ENCODE measurements at regions not wholly inside any gene's neighbourhood (a gene's known extent, or its start where the extent isn't known, plus 50 kb on each side); places are given as distances from the start of the nearest gene placed in this dataset.

GRCh38 chr6:140185991-140186390, 811.5 kb upstream of the CITED2 start:
- H3K27me3 ChIP-seq (ENCODE audit: control insufficient read depth, insufficient read depth, low read length): no peaks in the 10 kb centered on the region
- no peaks in the 10 kb centered on the region for H3K4me1 ChIP-seq (ENCODE audit: control insufficient read depth, insufficient read depth, low read length)
- H3K9me3 ChIP-seq (ENCODE audit: control insufficient read depth, insufficient read depth, low read depth, low read length): peaks cover 54% of the 10 kb centered on the region
- no peaks in the 10 kb centered on the region for H3K36me3 ChIP-seq (ENCODE audit: control insufficient read depth, insufficient read depth, low read length)
- H3K9ac ChIP-seq (ENCODE audit: low read length): no peak overlapping the region
- H3K4me3 ChIP-seq (ENCODE audit: low read depth, low read length): no peak overlapping the region
- H3K27ac ChIP-seq (ENCODE audit: low read depth, low read length): no peak overlapping the region

DNA sequence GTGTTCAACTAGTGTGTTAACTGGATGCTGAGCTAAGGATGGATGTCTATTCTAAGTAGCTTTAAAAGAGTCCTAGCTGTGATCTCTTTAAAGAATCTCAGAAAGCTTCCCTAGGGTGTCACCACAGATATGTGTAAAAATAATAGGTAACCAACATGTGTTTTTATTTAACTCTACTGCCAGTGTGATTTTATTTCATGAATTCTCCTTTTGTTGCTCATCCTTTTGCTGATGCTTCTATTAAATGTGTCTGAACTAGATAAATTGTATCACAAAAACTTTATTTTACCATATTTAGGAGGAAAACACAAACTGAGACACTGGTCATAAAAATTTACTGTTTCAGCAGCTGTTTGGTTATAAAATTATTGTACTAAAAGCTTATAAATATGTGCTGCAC, 809.4 kb upstream of the CITED2 start:
- Histone ChIP-seq H3K27me3 (ENCODE audit: control insufficient read depth, insufficient read depth, low read length) (no peaks in the 10 kb centered on the region), H3K4me3 (ENCODE audit: low read depth, low read length) (no peak overlapping the region), H3K9me3 (ENCODE audit: control insufficient read depth, insufficient read depth, low read depth, low read length) (peaks cover 37% of the 10 kb centered on the region), H3K36me3 (ENCODE audit: control insufficient read depth, insufficient read depth, low read length) (no peaks in the 10 kb centered on the region), H3K4me1 (ENCODE audit: control insufficient read depth, insufficient read depth, low read length) (no peaks in the 10 kb centered on the region), H3K27ac (ENCODE audit: low read depth, low read length) (no peak overlapping the region), H3K9ac (ENCODE audit: low read length) (no peak overlapping the region)

DNA sequence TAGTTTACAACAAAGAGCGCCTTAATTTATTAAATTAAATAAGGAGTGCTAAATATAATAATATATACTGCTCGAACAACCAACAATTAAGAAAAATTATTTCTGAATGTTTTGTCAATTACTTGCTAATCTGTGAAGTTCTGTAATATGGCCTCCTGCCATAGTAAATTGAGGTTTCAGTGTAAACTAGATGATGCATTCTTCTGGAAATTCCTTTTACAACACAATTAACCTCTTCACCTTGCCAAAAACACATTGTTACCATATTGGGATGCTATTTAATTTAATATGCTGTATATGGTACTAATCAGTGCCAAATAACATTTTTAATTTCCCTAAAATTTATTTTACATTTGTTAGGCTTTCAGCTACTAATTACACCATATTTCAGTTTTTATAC, 808.4 kb upstream of the CITED2 start:
- H3K4me3 ChIP-seq (ENCODE audit: low read depth, low read length): no peak overlapping the region
- H3K27me3 ChIP-seq (ENCODE audit: control insufficient read depth, insufficient read depth, low read length): no peaks in the 10 kb centered on the region
- H3K4me1 ChIP-seq (ENCODE audit: control insufficient read depth, insufficient read depth, low read length): no peaks in the 10 kb centered on the region
- H3K36me3 ChIP-seq (ENCODE audit: control insufficient read depth, insufficient read depth, low read length): no peaks in the 10 kb centered on the region
- H3K9ac ChIP-seq (ENCODE audit: low read length): no peak overlapping the region
- no peak overlapping the region for H3K27ac ChIP-seq (ENCODE audit: low read depth, low read length)
- peaks cover 27% of the 10 kb centered on the region for H3K9me3 ChIP-seq (ENCODE audit: control insufficient read depth, insufficient read depth, low read depth, low read length)

DNA sequence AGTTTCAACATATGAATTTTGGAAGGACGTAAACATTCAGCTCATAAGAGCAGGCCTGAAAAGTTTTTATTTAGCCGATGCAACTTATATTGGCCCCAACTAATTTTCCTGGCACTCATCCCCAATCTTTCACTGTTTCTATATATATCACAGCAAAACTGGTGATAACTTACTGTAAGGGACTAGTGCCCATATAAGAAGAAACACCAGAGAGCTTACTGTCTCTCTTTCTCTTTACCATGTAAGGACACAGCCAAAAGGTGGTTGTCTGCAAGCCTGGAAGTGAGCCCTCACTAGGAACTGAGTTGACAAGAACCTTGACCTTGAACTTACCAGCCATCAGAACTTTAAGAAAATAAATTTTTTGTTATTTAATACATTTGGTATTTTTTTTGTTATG, 807.4 kb upstream of the CITED2 start:
- Histone ChIP-seq H3K27ac (ENCODE audit: low read depth, low read length) (no peak overlapping the region), H3K36me3 (ENCODE audit: control insufficient read depth, insufficient read depth, low read length) (no peaks in the 10 kb centered on the region), H3K9me3 (ENCODE audit: control insufficient read depth, insufficient read depth, low read depth, low read length) (peaks cover 19% of the 10 kb centered on the region; the same call in 1 of the 2 replicates), H3K9ac (ENCODE audit: low read length) (no peak overlapping the region), H3K4me1 (ENCODE audit: control insufficient read depth, insufficient read depth, low read length) (no peaks in the 10 kb centered on the region), H3K27me3 (ENCODE audit: control insufficient read depth, insufficient read depth, low read length) (no peaks in the 10 kb centered on the region), H3K4me3 (ENCODE audit: low read depth, low read length) (no peak overlapping the region)

DNA sequence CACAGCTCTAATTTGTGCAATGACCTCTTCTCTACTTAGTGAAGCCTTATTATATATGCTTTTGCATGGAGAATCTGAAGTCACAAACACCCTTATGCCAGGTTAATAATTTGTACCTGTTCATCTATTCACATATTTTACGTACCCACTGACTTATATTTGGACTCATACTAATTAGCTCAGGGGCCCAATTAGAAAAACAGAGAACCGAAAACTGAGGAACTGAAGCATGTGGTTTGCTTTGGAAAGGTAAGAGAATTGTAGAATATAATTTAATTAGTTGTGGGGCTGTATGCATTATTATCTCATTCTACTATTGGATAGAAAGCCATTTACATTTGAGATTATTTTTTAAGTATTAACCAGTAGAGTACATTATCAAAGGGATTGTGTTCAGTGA, 805.9 kb upstream of the CITED2 start:
- no peak overlapping the region for H3K9ac ChIP-seq (ENCODE audit: low read length)
- H3K4me3 ChIP-seq (ENCODE audit: low read depth, low read length): no peak overlapping the region
- H3K27me3 ChIP-seq (ENCODE audit: control insufficient read depth, insufficient read depth, low read length): no peaks in the 10 kb centered on the region
- H3K27ac ChIP-seq (ENCODE audit: low read depth, low read length): no peak overlapping the region
- peaks cover 5% of the 10 kb centered on the region; the same call in 1 of the 2 replicates for H3K9me3 ChIP-seq (ENCODE audit: control insufficient read depth, insufficient read depth, low read depth, low read length)
- no peaks in the 10 kb centered on the region for H3K36me3 ChIP-seq (ENCODE audit: control insufficient read depth, insufficient read depth, low read length)
- H3K4me1 ChIP-seq (ENCODE audit: control insufficient read depth, insufficient read depth, low read length): no peaks in the 10 kb centered on the region

- H3K4me3 ChIP-seq (ENCODE audit: low read depth, low read length): no peak overlapping the region
- H3K9ac ChIP-seq (ENCODE audit: low read length): no peak overlapping the region
- H3K4me1 ChIP-seq (ENCODE audit: control insufficient read depth, insufficient read depth, low read length): no peaks in the 10 kb centered on the region
- H3K27me3 ChIP-seq (ENCODE audit: control insufficient read depth, insufficient read depth, low read length): no peaks in the 10 kb centered on the region
- no peaks in the 10 kb centered on the region for H3K36me3 ChIP-seq (ENCODE audit: control insufficient read depth, insufficient read depth, low read length)
- no peak overlapping the region for H3K27ac ChIP-seq (ENCODE audit: low read depth, low read length)
- peaks cover under 1% of the 10 kb centered on the region; the same call in 1 of the 2 replicates for H3K9me3 ChIP-seq (ENCODE audit: control insufficient read depth, insufficient read depth, low read depth, low read length)
Observed at GRCh38 chr6:140178935-140179334, 804.5 kb upstream of the CITED2 start.

- H3K36me3 ChIP-seq (ENCODE audit: control insufficient read depth, insufficient read depth, low read length): no peaks in the 10 kb centered on the region
- no peak overlapping the region for H3K9ac ChIP-seq (ENCODE audit: low read length)
- H3K4me1 ChIP-seq (ENCODE audit: control insufficient read depth, insufficient read depth, low read length): no peaks in the 10 kb centered on the region
- H3K9me3 ChIP-seq (ENCODE audit: control insufficient read depth, insufficient read depth, low read depth, low read length): no peaks in the 10 kb centered on the region
- no peaks in the 10 kb centered on the region for H3K27me3 ChIP-seq (ENCODE audit: control insufficient read depth, insufficient read depth, low read length)
- no peak overlapping the region for H3K4me3 ChIP-seq (ENCODE audit: low read depth, low read length)
- no peak overlapping the region for H3K27ac ChIP-seq (ENCODE audit: low read depth, low read length)
Observed at GRCh38 chr6:140178520-140178919, 804.1 kb upstream of the CITED2 start.

- Histone ChIP-seq H3K9ac (ENCODE audit: low read length) (no peak overlapping the region), H3K36me3 (ENCODE audit: control insufficient read depth, insufficient read depth, low read length) (no peaks in the 10 kb centered on the region), H3K9me3 (ENCODE audit: control insufficient read depth, insufficient read depth, low read depth, low read length) (0 out of 2 replicates have a peak, but pooled peaks cover 1% of the 10 kb centered on the region), H3K27ac (ENCODE audit: low read depth, low read length) (no peak overlapping the region), H3K4me1 (ENCODE audit: control insufficient read depth, insufficient read depth, low read length) (no peaks in the 10 kb centered on the region), H3K4me3 (ENCODE audit: low read depth, low read length) (no peak overlapping the region), H3K27me3 (ENCODE audit: control insufficient read depth, insufficient read depth, low read length) (no peaks in the 10 kb centered on the region)
Observed at GRCh38 chr6:140176306-140176705, 801.9 kb upstream of the CITED2 start.

DNA sequence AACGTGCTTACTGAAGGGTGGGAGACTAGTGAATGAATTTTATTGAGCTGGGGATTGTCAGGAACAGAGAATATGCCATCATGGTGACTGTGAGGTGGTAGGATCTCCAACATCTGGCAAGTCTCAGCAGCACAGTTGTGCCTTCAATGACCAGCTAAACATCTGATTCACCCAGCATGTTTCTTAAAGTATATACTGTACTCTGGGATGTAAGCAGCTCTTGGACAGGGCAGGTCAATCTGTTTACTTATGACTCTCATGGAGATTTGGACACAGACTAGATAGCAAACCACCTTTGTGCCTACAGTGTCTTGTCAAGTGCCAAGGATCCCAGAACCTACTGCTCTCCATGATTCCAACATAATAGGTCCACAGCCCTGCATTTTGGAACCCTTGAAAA, 801.0 kb upstream of the CITED2 start:
- Histone ChIP-seq H3K9ac (ENCODE audit: low read length) (no peak overlapping the region), H3K27me3 (ENCODE audit: control insufficient read depth, insufficient read depth, low read length) (no peaks in the 10 kb centered on the region), H3K9me3 (ENCODE audit: control insufficient read depth, insufficient read depth, low read depth, low read length) (peaks cover 8% of the 10 kb centered on the region; the same call in 1 of the 2 replicates), H3K27ac (ENCODE audit: low read depth, low read length) (no peak overlapping the region), H3K4me3 (ENCODE audit: low read depth, low read length) (no peak overlapping the region), H3K36me3 (ENCODE audit: control insufficient read depth, insufficient read depth, low read length) (no peaks in the 10 kb centered on the region), H3K4me1 (ENCODE audit: control insufficient read depth, insufficient read depth, low read length) (no peaks in the 10 kb centered on the region)

DNA sequence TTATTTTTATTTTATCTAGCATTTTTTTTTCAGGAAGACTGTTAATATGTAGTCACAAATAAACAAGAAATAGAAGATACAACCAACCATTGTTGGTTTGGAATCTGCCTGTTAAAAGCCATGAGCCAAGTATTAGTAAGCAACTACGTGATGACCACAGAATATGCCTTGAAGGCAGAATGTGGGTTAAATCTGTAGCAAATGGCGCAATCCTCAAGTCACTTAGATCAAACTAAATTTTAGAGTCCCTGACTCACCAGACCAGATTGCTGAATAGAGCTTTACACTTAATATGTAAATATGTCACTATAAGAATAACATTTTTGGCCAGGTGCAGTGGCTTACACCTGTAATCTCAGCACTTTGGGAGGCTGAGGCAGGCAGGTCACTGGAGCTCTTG, 800.1 kb upstream of the CITED2 start:
- Histone ChIP-seq H3K9me3 (ENCODE audit: control insufficient read depth, insufficient read depth, low read depth, low read length) (peaks cover 9% of the 10 kb centered on the region; the same call in 1 of the 2 replicates), H3K27me3 (ENCODE audit: control insufficient read depth, insufficient read depth, low read length) (no peaks in the 10 kb centered on the region), H3K4me3 (ENCODE audit: low read depth, low read length) (no peak overlapping the region), H3K4me1 (ENCODE audit: control insufficient read depth, insufficient read depth, low read length) (no peaks in the 10 kb centered on the region), H3K9ac (ENCODE audit: low read length) (no peak overlapping the region), H3K27ac (ENCODE audit: low read depth, low read length) (no peak overlapping the region), H3K36me3 (ENCODE audit: control insufficient read depth, insufficient read depth, low read length) (no peaks in the 10 kb centered on the region)

DNA sequence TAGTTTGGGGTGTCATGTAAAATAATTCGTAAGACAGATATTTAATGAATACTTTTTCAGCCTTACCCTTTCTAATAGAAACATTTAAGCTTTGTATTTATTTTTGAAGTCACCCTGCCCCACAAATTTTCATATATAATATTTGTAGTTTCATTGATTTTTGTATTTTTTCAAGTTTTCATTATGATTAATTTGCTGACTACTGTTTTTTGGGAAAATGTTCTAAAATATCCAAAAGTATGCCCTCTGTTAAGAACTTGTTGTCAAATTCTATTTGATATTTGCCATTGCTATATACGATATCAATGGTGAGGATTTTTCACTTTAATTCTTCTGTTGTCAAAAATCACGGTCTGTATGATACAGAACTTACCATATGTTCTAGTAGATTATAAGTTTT, 793.9 kb upstream of the CITED2 start:
- Histone ChIP-seq H3K27ac (ENCODE audit: low read depth, low read length) (no peak overlapping the region), H3K4me3 (ENCODE audit: low read depth, low read length) (no peak overlapping the region), H3K9ac (ENCODE audit: low read length) (no peak overlapping the region), H3K36me3 (ENCODE audit: control insufficient read depth, insufficient read depth, low read length) (no peaks in the 10 kb centered on the region), H3K9me3 (ENCODE audit: control insufficient read depth, insufficient read depth, low read depth, low read length) (peaks cover 9% of the 10 kb centered on the region; the same call in 1 of the 2 replicates), H3K27me3 (ENCODE audit: control insufficient read depth, insufficient read depth, low read length) (no peaks in the 10 kb centered on the region), H3K4me1 (ENCODE audit: control insufficient read depth, insufficient read depth, low read length) (no peaks in the 10 kb centered on the region)

DNA sequence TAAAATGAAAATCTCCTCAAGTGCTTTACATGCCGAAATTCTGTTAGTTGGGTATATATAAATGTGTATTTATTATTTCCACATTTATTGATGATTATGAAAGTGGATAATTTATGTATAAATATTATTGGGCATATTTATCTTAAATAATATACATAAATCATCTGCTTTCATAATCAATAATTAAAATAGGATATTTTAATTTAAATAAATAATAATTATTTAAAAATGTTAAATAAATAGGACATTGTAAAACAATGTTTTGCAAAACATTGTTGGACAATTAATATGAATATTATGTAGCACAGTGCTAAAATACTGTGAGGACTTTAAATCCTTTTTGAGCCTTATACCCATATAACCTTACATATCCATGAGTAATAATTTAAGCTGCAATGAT, 786.5 kb upstream of the CITED2 start:
- Histone ChIP-seq H3K4me3 (ENCODE audit: low read depth, low read length) (no peak overlapping the region), H3K9me3 (ENCODE audit: control insufficient read depth, insufficient read depth, low read depth, low read length) (no peaks in the 10 kb centered on the region), H3K27me3 (ENCODE audit: control insufficient read depth, insufficient read depth, low read length) (no peaks in the 10 kb centered on the region), H3K36me3 (ENCODE audit: control insufficient read depth, insufficient read depth, low read length) (no peaks in the 10 kb centered on the region), H3K9ac (ENCODE audit: low read length) (no peak overlapping the region), H3K4me1 (ENCODE audit: control insufficient read depth, insufficient read depth, low read length) (no peaks in the 10 kb centered on the region), H3K27ac (ENCODE audit: low read depth, low read length) (no peak overlapping the region)
